ENCODE measurements at regions not wholly inside any gene's neighbourhood (a gene's known extent, or its start where the extent isn't known, plus 50 kb on each side); places are given as distances from the start of the nearest gene placed in this dataset.

- H3K9me1 ChIP-seq (ENCODE audit: control insufficient read depth, insufficient read depth, low read length): no peaks in the 10 kb centered on the region
- TF ChIP-seq CSDE1 (IDR thresholded peaks at IDR 0.05): no peak
- TF ChIP-seq ZNF583 (CRISPR knock-in tag; IDR thresholded peaks at IDR 0.05): no peak
- no peak for TF ChIP-seq HDAC2 (IDR thresholded peaks at IDR 0.05)
- no peak for TF ChIP-seq HNRNPK (IDR thresholded peaks at IDR 0.05; ENCODE audit: low read depth, low read length, poor library complexity, severe bottlenecking)
- in situ Hi-C loops (cut with MboI): no loop called here
- H3K4me2 ChIP-seq (ENCODE audit: insufficient read depth, low read length): no peak overlapping the region
- H3K9me3 ChIP-seq (replicated peaks; ENCODE audit: control insufficient read depth, insufficient read depth, low read depth, low read length): no peaks in the 10 kb centered on the region
- ATAC-seq (no peak), FAIRE-seq (no peak), DNase-seq (ENCODE audit: extremely low read depth in 1 of 4, low spot score in 3 of 4) (no peak)
- no peaks in the 10 kb centered on the region; a peak in 1 of 5 replicates for H3K4me1 ChIP-seq (replicated peaks in 1 of 2; ENCODE audit: control insufficient read depth in 2 of 2, insufficient read depth in 2 of 2, low read length in 2 of 2)
- no peak overlapping the region for H3K27ac ChIP-seq (ENCODE audit: extremely low read depth, low read depth, low read length)
- no TSS peak for BruUV-seq (replicated peaks)
- no peak overlapping the region for H2AFZ ChIP-seq (ENCODE audit: low read depth, low read length)
- H3K36me3 ChIP-seq (ENCODE audit: control insufficient read depth, insufficient read depth, low read length): no peaks in the 10 kb centered on the region
- H3K27me3 ChIP-seq (ENCODE audit: control insufficient read depth in 2 of 2, insufficient read depth in 2 of 2, low read length in 2 of 2): peaks cover 0 to 10% of the 10 kb centered on the region in 2 experiments; a peak in 2 of 5 replicates
- no peak overlapping the region for H3K9ac ChIP-seq (ENCODE audit: insufficient read depth in 1 of 2, low read depth in 2 of 2, low read length in 2 of 2)
- CTCF ChIA-PET (ENCODE audit: low intra/inter-chr PET ratio): no interaction called here
- no peaks in the 10 kb centered on the region for H4K20me1 ChIP-seq (replicated peaks; ENCODE audit: control insufficient read depth, insufficient read depth, low read length)
- H3K79me2 ChIP-seq (ENCODE audit: control insufficient read depth, insufficient read depth, low read length): no peaks in the 10 kb centered on the region
- POLR2A ChIA-PET: no interaction called here
- 9% methylated on average over 6 of the region's 6 CpGs for WGBS (ENCODE audit: insufficient coverage, low coverage, missing lambda C conversion rate)
- H3K4me3 ChIP-seq: no peak overlapping the region
- intact Hi-C loops (cut with micrococcal nuclease): no loop called here
Observed at GRCh38 chr10:3977761-3978160, 192.8 kb upstream of the KLF6 start.

DNA sequence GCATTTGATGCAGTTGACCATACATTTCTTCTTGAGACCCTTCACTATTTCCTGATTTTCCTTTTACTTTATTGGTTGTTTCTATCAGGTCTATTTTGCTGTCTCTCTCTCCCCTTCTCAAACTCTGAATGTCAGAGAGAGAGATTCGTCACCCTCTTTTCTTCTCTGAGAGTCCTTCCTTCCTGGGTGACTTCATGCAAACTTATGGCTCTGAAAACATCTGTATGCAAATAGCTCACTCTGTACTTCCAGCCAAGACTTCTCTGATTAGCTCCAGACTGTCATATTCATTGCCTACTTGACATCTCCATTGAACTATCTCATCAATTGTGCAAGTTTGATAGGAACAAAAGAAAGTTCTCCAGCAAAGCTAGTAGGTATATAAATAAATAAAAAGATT is 191.7 kb upstream of the KLF6 start:
- ATAC-seq: no peak
- CTCF ChIA-PET (ENCODE audit: low intra/inter-chr PET ratio): no interaction called here
- intact Hi-C loops (cut with micrococcal nuclease): no loop called here

More for the DNA sequence above, 191.7 kb upstream of the KLF6 start:
- Histone ChIP-seq H3K4me1 (replicated peaks in 1 of 2; ENCODE audit: control insufficient read depth in 2 of 2, insufficient read depth in 2 of 2, low read length in 2 of 2) (no peaks in the 10 kb centered on the region; a peak in 1 of 5 replicates), H3K4me3 (no peak overlapping the region), H4K20me1 (replicated peaks; ENCODE audit: control insufficient read depth, insufficient read depth, low read length) (no peaks in the 10 kb centered on the region), H3K27me3 (ENCODE audit: control insufficient read depth in 2 of 2, insufficient read depth in 2 of 2, low read length in 2 of 2) (peaks cover 0 to 10% of the 10 kb centered on the region in 2 experiments; a peak in 2 of 5 replicates), H3K4me2 (ENCODE audit: insufficient read depth, low read length) (no peak overlapping the region), H3K36me3 (ENCODE audit: control insufficient read depth, insufficient read depth, low read length) (no peaks in the 10 kb centered on the region), H3K9me1 (ENCODE audit: control insufficient read depth, insufficient read depth, low read length) (no peaks in the 10 kb centered on the region), H3K9ac (ENCODE audit: insufficient read depth in 1 of 2, low read depth in 2 of 2, low read length in 2 of 2) (no peak overlapping the region), H3K27ac (ENCODE audit: extremely low read depth, low read depth, low read length) (no peak overlapping the region), H2AFZ (ENCODE audit: low read depth, low read length) (no peak overlapping the region), H3K79me2 (ENCODE audit: control insufficient read depth, insufficient read depth, low read length) (no peaks in the 10 kb centered on the region), H3K9me3 (replicated peaks; ENCODE audit: control insufficient read depth, insufficient read depth, low read depth, low read length) (no peaks in the 10 kb centered on the region)
- TF ChIP-seq ZNF239 (CRISPR knock-in tag; IDR thresholded peaks at IDR 0.05) (peak; percentile 21; the same call in 1 of the 2 replicates), HOXB6 (CRISPR knock-in tag; IDR thresholded peaks at IDR 0.05; ENCODE audit: borderline replicate concordance) (no peak), POLR2A (conservative IDR thresholded peaks at IDR 0.05) (no peak), ZBTB1 (CRISPR knock-in tag; IDR thresholded peaks at IDR 0.05; ENCODE audit: borderline replicate concordance, low read depth) (no peak), TSHZ1 (CRISPR knock-in tag; IDR thresholded peaks at IDR 0.05) (no peak)
- POLR2A ChIA-PET: interaction anchor here (0.6 kb wide), 1 partner anchor 192 kb away, joined by 3 read pairs; the partner anchor contains the start of gene KLF6
- in situ Hi-C loops (cut with MboI): no loop called here
- no TSS peak for BruUV-seq (replicated peaks)
- FAIRE-seq (no peak), DNase-seq (ENCODE audit: extremely low read depth in 1 of 4, low spot score in 3 of 4) (no peak)
- no CpG with 5 or more reads among the region's 1 CpG for WGBS (ENCODE audit: insufficient coverage, low coverage, missing lambda C conversion rate)

Data from K562 (cell line).